RPMI7951 (cell line): ENCODE measurements at regions not wholly inside any gene's neighbourhood (a gene's known extent, or its start where the extent isn't known, plus 50 kb on each side); places are given as distances from the start of the nearest gene placed in this dataset.

Source experiments
- DNase-seq: peaks from one replicate; pipeline ENCODE4 v3.0.0-alpha.2; 2012; ENCODE audit warnings: low read depth

- no peak for DNase-seq
Observed at GRCh38 chr12:91249054-91249453, 66.4 kb upstream of the DCN start.

- peak; percentile 8 for DNase-seq
Observed at GRCh38 chr12:91243177-91243576, 60.6 kb upstream of the DCN start.

GRCh38 chr12:91241756-91242155 is 59.1 kb upstream of the DCN start:
- no peak for DNase-seq

- DNase-seq, result no peak
Observed at GRCh38 chr12:91240386-91241095, 57.9 kb upstream of the DCN start.

- DNase-seq, result no peak
Observed at GRCh38 chr12:91239481-91239880, 56.9 kb upstream of the DCN start.
